ENCODE measurements at regions not wholly inside any gene's neighbourhood (a gene's known extent, or its start where the extent isn't known, plus 50 kb on each side); places are given as distances from the start of the nearest gene placed in this dataset.

DNA sequence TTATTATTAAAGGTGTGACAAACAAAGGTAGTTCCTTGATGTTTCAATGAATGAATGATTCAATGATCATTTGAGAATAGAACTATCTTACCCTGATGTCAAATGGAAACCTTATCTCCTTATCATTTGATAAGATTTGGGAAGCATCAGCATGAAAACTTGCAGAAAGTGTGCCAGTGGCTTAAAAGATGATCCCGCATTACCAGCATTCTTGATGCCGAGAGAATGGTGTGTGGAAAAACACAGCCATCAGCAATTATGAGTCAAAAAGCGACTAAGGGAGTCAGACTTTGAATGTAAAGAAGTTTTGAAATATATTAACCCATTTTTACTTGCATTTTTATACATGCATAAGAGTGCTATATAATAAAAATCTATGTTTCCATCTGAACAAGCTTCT, 93.7 kb downstream of the MAIP1 start:
- TF ChIP-seq, protein P1, sequence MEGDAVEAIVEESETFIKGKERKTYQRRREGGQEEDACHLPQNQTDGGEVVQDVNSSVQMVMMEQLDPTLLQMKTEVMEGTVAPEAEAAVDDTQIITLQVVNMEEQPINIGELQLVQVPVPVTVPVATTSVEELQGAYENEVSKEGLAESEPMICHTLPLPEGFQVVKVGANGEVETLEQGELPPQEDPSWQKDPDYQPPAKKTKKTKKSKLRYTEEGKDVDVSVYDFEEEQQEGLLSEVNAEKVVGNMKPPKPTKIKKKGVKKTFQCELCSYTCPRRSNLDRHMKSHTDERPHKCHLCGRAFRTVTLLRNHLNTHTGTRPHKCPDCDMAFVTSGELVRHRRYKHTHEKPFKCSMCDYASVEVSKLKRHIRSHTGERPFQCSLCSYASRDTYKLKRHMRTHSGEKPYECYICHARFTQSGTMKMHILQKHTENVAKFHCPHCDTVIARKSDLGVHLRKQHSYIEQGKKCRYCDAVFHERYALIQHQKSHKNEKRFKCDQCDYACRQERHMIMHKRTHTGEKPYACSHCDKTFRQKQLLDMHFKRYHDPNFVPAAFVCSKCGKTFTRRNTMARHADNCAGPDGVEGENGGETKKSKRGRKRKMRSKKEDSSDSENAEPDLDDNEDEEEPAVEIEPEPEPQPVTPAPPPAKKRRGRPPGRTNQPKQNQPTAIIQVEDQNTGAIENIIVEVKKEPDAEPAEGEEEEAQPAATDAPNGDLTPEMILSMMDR (IDR thresholded peaks at IDR 0.05 in 4 of 5, conservative IDR thresholded peaks at IDR 0.05 in 1 of 5), result no peak
- no peak for TF ChIP-seq POLR2A (IDR thresholded peaks at IDR 0.05)
